GM06990 (cell line): ENCODE measurements at regions not wholly inside any gene's neighbourhood (a gene's known extent, or its start where the extent isn't known, plus 50 kb on each side); places are given as distances from the start of the nearest gene placed in this dataset.

Source experiments
- DNase-seq: peaks from one replicate; pipeline ENCODE4 v3.0.0-alpha.2; 2011; ENCODE audit not compliant: insufficient read length; ENCODE audit errors: extremely low read depth
- H3K27me3 ChIP-seq: replicated peaks from 2 replicates; pipeline ENCODE4 v1.6.0; 2011; ENCODE audit warnings: low read length; ENCODE audit not compliant: control insufficient read depth, insufficient read depth
- H3K36me3 ChIP-seq: 2 replicates; pipeline ENCODE4 v1.5.1; 2011; ENCODE audit warnings: low read length; ENCODE audit not compliant: control insufficient read depth, insufficient read depth
- H3K4me3 ChIP-seq: replicated peaks from 2 replicates; pipeline ENCODE4 v1.5.1; 2011; ENCODE audit warnings: low read depth, mild to moderate bottlenecking, control low read depth, low read length
- TF ChIP-seq, protein P1 (sequence below): IDR thresholded peaks from 2 replicates; pipeline ENCODE4 v1.5.1; 2011; ENCODE audit warnings: low read length, control low read depth, mild to moderate bottlenecking, inconsistent platforms; ENCODE audit not compliant: insufficient read depth, poor library complexity, severe bottlenecking

DNA sequence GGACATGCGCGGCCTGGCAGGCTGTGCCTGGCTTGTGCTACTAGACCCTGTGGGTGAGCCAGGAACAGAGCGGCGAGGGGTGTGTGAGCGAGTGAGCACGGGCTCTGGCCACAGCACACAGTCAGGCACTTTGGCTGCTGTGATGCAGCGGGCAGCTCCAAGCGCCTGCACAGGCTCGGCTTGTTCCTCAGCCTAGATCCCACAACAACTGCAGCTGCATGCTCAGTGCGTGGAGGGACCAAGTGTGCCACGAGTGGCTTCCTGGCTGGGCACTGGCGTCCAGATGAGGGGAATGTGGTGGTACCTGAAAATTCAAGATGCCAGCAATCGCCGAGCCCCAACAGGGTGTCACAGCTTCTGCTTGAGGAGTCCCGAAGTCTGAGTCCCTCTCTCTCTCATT lies 1056.6 kb downstream of the RAPGEF2 start:
- Histone ChIP-seq H3K36me3 (no peaks in the 10 kb centered on the region), H3K4me3 (no peak overlapping the region), H3K27me3 (no peaks in the 10 kb centered on the region)
- TF ChIP-seq, protein P1, sequence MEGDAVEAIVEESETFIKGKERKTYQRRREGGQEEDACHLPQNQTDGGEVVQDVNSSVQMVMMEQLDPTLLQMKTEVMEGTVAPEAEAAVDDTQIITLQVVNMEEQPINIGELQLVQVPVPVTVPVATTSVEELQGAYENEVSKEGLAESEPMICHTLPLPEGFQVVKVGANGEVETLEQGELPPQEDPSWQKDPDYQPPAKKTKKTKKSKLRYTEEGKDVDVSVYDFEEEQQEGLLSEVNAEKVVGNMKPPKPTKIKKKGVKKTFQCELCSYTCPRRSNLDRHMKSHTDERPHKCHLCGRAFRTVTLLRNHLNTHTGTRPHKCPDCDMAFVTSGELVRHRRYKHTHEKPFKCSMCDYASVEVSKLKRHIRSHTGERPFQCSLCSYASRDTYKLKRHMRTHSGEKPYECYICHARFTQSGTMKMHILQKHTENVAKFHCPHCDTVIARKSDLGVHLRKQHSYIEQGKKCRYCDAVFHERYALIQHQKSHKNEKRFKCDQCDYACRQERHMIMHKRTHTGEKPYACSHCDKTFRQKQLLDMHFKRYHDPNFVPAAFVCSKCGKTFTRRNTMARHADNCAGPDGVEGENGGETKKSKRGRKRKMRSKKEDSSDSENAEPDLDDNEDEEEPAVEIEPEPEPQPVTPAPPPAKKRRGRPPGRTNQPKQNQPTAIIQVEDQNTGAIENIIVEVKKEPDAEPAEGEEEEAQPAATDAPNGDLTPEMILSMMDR: no peak
- no peak for DNase-seq

- no peak overlapping the region for H3K4me3 ChIP-seq
- no peak for DNase-seq
- TF ChIP-seq, protein P1: no peak
- no peaks in the 10 kb centered on the region for H3K27me3 ChIP-seq
- no peaks in the 10 kb centered on the region for H3K36me3 ChIP-seq
Measured at GRCh38 chr4:160161026-160161425, 1058.1 kb downstream of the RAPGEF2 start.

- TF ChIP-seq, protein P1: peak; percentile 14
- Histone ChIP-seq H3K36me3 (no peaks in the 10 kb centered on the region), H3K27me3 (no peaks in the 10 kb centered on the region), H3K4me3 (no peak overlapping the region)
- no peak for DNase-seq
Measured at GRCh38 chr4:160175064-160175643, 1072.3 kb downstream of the RAPGEF2 start.

DNA sequence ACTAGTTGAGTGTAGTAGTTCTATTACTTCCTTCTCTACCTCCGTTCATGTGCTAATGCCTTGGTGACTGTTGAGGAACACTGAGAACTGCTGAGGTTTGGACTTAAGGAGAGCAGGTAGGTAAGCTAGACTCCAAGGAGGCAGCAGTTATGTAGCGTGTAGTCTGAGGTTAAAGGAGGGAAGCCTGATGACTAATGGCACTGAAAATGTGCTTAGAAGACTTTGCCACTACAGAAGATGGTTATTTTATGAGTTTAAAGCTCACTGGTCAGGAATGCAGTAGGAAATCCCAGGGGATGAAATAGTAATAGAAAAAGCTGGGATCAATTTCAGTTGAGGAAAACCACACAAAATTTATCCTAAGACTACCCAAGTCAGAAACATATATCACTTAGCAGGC lies 1077.3 kb downstream of the RAPGEF2 start:
- Histone ChIP-seq H3K36me3 (no peaks in the 10 kb centered on the region), H3K27me3 (no peaks in the 10 kb centered on the region), H3K4me3 (no peak overlapping the region)
- TF ChIP-seq, protein P1: no peak
- DNase-seq: no peak

GRCh38 chr4:160182727-160183126 lies 1079.8 kb downstream of the RAPGEF2 start:
- TF ChIP-seq, protein P1: no peak
- Histone ChIP-seq H3K4me3 (no peak overlapping the region), H3K27me3 (no peaks in the 10 kb centered on the region), H3K36me3 (no peaks in the 10 kb centered on the region)
- no peak for DNase-seq

- Histone ChIP-seq H3K27me3 (no peaks in the 10 kb centered on the region), H3K4me3 (no peak overlapping the region), H3K36me3 (no peaks in the 10 kb centered on the region)
- TF ChIP-seq, protein P1: no peak
- DNase-seq: no peak
Measured at GRCh38 chr4:160184884-160185283, 1082.0 kb downstream of the RAPGEF2 start.
